GM12891 (cell line): ENCODE measurements at regions not wholly inside any gene's neighbourhood (a gene's known extent, or its start where the extent isn't known, plus 50 kb on each side); places are given as distances from the start of the nearest gene placed in this dataset.
"Not testable (repeated sequence)": the region's sequence is repeated elsewhere in the genome, so short reads cannot be mapped to it uniquely, and the experiment has no call there.

Experiments
- DNase-seq: peaks from one replicate; pipeline ENCODE4 v3.0.0; 2011; ENCODE audit warnings: low spot score; ENCODE audit not compliant: insufficient read length
- FAIRE-seq: peaks from 2 replicates; lab custom pipeline; 2011; peaks lifted over from hg19 to GRCh38; lab: Jason Lieb, UNC
- PAX5 ChIP-seq: IDR thresholded peaks from 2 replicates; pipeline ENCODE4 v1.6.1; 2011; ENCODE audit warnings: low read length, moderate library complexity, mild to moderate bottlenecking; ENCODE audit not compliant: insufficient read depth, severe bottlenecking
- POLR2A ChIP-seq: IDR thresholded peaks from 2 replicates; pipeline ENCODE4 v1.6.1; 2011; ENCODE audit warnings: low read depth, low read length, control low read depth
- POLR2AphosphoS5 ChIP-seq: IDR thresholded peaks from 2 replicates; pipeline ENCODE4 v1.6.1; 2011; ENCODE audit warnings: low read depth, low read length, control low read depth
- POU2F2 ChIP-seq: IDR thresholded peaks from 2 replicates; pipeline ENCODE4 v1.6.1; 2011; ENCODE audit warnings: low read depth, mild to moderate bottlenecking, control low read depth, low read length, moderate library complexity
- SPI1 ChIP-seq: IDR thresholded peaks from 2 replicates; pipeline ENCODE4 v1.6.1; 2011; ENCODE audit warnings: low read depth, low read length, control low read depth
- TAF1 ChIP-seq: IDR thresholded peaks from 2 replicates; pipeline ENCODE4 v1.6.1; 2011; ENCODE audit warnings: low read depth, low read length, control low read depth

DNA sequence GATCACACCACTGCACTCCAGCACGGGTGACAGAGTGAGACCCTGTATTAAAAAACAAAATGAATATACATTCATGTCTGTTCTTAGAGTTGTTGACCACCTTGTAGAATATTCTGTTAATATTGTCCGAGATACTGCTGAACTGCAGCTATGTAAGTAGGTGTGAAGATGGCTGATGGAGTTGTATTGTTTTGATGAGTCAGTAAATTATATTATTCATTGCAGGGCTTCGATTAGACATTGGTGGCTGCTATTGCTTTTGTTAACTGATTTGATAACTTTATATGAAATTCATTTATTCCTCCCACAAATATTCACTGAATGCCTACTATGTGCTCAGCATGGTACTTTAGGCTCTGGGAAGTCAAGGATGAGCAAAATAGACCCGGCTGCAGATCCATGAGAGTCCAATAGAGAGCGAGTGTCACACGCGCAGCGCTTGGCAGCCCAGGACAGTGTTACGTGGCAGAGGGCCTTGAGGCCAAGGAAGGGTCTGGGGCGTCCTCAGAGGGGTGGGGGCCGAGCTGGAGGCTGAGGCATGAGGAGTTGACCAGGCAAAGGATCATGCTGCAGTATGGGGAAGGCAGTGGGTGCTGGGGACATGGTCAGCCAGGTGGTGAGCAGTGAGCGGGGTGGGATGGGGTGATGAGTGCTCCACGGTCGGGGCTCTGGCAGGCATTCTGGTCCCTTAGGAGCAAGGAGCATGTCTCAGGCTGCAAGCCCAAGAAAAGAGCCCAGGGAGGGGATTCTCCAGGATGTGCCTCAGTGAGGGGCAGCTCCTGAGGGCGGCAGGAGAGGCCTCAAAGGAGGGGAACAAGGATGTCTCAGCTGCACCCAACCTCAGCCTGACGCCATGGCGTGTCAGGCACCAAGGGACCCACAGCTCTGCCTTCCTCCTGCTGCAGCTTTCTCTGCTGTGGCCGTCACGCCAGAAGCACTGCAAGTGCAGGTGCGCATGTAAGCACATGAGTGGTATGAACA, 243.5 kb downstream of the GADD45G start:
- no peak for TF ChIP-seq SPI1
- FAIRE-seq = no peak
- no peak for DNase-seq

DNA sequence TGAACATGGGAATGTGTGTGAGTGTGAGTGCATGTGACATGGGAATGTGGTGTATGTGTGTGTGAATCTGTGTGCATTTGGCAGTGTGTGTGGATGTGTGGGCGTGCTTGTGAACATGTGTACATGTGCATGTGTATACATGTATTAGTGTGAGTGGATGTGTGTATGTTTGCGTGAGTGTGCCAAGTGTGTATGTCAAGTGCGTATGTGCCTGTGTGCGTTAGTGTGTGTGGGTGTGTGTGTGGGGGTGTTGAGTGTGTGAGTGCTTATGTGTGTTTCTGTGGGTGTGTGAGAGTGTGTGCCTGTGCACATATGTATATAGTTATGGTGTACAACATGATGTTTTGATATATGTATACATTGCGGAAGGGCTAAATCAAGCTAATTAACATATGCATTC, 244.3 kb downstream of the GADD45G start:
- TF ChIP-seq POLR2AphosphoS5 (no peak), POLR2A (no peak), PAX5 (no peak), TAF1 (no peak), SPI1 (no peak), POU2F2 (no peak)
- FAIRE-seq = no peak
- DNase-seq = no peak

DNA sequence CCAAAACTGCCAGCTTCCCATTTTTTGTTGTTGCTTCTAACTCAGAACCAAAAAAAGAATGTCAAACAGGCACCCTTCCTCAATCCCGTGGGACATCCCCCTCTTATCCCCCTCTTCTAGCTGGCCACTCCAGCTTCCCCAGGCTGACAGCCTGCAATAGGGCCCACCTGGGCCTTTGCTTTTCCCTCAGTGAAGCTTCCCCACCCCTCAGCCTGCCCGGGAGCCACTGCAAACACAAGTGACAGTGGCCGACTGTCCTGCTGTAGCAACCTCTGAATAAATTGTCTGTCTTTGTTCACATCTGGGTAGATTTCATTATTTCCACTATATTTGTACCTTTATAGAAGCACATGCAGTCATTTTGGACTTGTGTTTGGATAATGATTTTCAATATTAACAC, 245.3 kb downstream of the GADD45G start:
- TF ChIP-seq POU2F2 (no peak), TAF1 (no peak), PAX5 (no peak), POLR2AphosphoS5 (no peak), SPI1 (no peak), POLR2A (no peak)
- FAIRE-seq (no peak), DNase-seq (no peak)

DNA sequence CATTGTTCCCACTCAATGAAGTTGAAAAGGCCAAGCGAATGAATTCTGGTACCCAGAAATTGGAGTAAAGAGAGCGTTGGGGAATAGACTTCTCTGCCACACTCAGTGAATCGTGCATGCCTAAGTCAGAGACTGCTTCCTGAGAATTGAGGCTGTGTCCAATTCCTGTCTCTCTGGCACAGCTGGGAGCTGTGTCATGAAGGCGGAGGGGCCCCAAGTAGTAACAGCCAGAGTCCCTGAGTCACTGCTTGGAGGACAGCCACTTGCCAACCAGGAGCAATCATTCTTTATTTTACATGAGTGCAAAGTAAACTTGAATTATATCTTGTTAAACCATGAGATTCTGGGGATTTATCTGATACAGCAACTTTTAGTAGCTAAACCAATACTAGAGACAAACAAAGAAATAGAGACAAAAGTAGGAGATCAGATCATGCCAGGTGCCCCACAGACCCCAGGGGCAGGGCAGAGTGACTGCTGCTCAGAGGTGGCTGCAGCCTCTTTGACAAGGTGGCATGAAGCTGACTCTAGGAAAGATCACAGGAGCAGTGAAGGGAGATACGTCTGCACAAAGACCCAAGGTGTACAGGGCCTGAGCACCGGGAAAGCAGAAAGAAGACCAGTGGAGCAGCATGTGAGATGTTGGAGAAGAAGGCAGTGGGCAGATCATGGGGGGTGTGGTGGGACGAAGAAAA, 246.0 kb downstream of the GADD45G start:
- no peak for TF ChIP-seq POU2F2
- no peak for TF ChIP-seq SPI1
- TF ChIP-seq POLR2AphosphoS5 = no peak
- TF ChIP-seq PAX5 = no peak
- TF ChIP-seq POLR2A = no peak
- no peak for TF ChIP-seq TAF1
- DNase-seq (no peak), FAIRE-seq (no peak)

DNA sequence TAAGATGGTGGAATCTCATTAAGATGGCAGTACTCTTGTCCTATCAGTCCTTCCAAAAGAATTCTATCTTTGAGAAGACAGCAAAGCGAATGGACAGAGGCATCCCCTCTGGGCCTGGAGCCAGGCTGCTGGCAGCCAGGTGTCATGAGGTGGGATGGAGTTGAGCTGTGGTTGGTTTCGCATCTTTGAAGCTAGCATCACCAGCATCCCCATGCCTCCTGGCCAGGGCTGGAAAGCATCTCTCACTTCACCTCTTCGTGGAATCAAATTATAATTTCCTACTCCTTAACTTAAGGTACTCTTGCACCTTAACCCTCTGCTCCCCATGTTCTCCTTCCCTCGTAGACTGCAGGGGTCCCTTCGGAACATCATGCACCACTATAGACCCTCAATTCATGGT, 248.3 kb downstream of the GADD45G start:
- DNase-seq (no peak), FAIRE-seq (no peak)
- TF ChIP-seq POLR2AphosphoS5 = no peak
- TF ChIP-seq SPI1 = no peak
- no peak for TF ChIP-seq TAF1
- TF ChIP-seq POU2F2 = no peak
- TF ChIP-seq PAX5 = no peak
- TF ChIP-seq POLR2A = no peak

DNA sequence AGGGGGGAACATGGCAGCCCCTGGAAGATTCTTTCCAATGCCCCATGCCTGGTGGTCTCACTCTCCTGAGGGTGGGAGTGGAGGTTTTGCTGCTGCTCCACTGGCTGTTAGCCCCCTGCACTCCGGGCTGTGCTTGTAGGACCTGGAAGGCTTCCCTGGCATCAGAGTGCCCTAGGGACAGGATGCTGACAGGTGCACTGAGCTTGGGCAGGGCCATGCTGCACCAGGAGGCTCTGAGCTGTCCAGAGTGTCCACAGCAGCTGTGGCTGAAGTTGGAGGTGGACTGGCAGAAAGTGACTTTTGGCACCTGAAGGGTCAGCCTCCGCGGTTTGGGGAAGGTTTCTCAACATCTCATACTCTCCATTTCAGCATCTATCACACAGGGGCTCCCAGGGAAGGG, 249.1 kb downstream of the GADD45G start:
- no peak for FAIRE-seq
- TF ChIP-seq POLR2AphosphoS5 = no peak
- TF ChIP-seq SPI1 = no peak
- TF ChIP-seq PAX5 = no peak
- TF ChIP-seq POLR2A = no peak
- no peak for TF ChIP-seq TAF1
- TF ChIP-seq POU2F2 = no peak
- DNase-seq = no peak

DNA sequence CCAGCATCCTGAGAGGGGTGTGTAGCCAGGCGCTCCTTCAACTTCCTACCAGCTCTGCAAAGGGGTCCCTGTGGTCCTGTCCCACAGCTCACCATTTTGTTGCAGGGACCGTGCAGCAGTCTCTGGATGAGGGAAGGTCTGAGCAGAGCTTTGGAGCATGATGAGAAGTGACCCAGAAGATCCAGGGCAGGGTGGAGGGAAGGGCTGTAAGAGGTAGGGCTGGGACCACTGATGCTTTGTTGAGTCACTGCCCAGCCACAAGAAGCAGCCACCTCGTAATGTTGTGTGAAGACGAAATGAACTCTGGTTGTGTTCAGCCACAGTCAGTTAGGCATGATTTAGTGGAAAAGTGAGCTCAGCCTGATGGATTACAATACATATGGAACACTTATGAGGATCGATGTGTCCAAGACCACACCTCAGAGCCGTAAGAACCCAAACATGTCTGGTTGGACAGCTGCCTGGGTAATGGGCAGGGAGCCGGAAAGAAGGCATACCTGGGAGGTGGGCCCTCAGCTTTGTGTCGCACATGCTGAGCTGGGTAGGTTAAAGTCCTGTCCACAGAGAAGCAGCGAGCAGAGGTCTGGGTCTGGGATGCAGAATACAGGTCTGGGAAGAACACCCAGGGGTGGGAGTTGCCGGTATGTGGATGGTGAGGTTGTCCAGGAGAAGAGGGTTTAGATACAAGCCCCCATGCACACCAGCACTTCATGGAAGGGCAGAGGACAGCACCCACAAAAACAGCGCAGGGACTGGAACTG, 250.1 kb downstream of the GADD45G start:
- no peak for TF ChIP-seq PAX5
- TF ChIP-seq POLR2A = no peak
- TF ChIP-seq TAF1 = no peak
- no peak for TF ChIP-seq POLR2AphosphoS5
- TF ChIP-seq SPI1 = no peak
- no peak for TF ChIP-seq POU2F2
- DNase-seq (no peak), FAIRE-seq (no peak)

DNA sequence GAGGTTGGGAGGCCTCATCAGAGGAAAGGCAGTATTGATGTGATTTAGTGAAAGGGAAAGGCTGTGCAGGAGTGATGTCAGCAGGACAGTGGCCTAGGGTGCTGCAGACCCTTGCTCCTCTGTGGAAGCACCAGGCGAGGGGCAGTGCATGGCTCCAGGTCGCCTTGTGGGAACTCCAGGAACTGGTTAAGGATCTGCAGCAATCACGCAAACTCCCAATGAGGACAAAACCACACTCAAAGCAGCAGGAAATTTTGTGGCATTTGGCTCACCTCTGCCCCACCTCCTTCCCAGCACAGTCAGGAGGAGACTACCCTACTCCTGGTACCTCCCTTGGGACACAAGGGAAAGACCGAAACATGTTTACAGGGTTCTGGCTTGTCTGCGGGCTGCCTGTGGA, 251.5 kb downstream of the GADD45G start:
- FAIRE-seq, DNase-seq: not testable (repeated sequence)

DNA sequence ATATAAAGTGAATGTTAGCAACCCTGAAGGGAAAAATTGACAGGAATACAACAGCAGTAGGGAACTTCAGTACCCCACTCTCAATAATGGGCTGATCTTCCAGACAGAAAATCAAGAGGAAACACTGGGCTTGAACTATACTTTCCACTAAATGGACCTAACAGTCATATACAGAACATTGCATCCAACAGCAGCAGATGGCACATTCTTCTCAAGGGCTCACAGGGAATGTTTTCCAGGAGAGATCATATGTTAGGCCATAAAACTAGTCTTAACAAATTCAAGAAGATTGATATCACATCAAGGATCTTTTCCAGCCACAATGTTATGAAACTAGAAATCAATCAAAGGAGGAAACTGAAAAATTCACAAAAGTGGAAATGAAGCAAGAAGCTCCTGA, 252.1 kb downstream of the GADD45G start:
- not testable (repeated sequence) for DNase-seq, FAIRE-seq

DNA sequence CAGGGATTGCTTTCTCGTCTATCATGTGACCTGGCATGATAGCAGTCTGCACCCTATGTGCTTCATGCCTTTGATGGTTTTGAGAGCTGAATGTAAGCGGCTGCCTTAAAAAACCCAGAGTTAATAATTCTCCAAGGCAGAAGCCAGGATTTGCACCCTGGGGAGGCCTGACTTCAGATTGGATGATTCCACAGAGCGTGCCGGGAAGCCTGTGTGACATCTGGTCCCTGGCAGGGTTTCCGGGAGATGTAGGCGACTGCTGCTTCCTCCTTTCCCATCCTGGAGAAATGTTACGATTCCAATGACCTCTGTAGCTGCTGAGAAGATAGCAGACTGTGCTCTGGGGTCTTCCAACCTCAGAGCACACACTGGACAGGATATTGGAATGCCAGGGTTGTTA, 255.0 kb downstream of the GADD45G start:
- not testable (repeated sequence) for DNase-seq, FAIRE-seq

DNA sequence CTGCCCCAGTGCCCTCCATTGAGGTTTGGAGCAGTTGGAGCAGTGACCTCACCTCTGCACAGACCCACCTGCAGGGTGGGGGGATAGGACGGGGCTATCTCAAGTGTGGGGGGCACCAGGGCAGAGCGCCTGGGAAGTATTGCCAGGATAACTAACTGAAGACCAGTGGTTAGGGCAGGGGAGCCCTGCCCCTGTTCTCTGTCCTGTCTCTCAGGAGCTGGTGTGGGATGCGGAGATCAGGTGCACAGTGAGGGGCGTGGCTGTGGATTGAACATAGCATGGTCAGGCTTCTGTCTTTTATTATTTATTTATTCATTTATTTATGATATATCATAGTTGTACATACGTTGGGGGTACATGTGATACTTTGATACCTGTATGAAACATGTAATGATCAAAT, 256.6 kb downstream of the GADD45G start:
- not testable (repeated sequence) for FAIRE-seq, DNase-seq
